SK-N-SH treated with all-trans-retinoic acid at 6 μM for 48 hours (cell line): ENCODE measurements at regions not wholly inside any gene's neighbourhood (a gene's known extent, or its start where the extent isn't known, plus 50 kb on each side); places are given as distances from the start of the nearest gene placed in this dataset.

Source experiments
- ATAC-seq: fragments of 200-7000 bp; cut with Tn5 transposase; 3 replicates; pipeline ENCODE4 v1.9.1; 2020; ENCODE audit warnings: mild to moderate bottlenecking, moderate library complexity
- ARNTL ChIP-seq: fragments of 450-650 bp; formaldehyde crosslinking; IDR thresholded peaks from 2 replicates; pipeline ENCODE4 v1.5.0; 2020; ENCODE audit warnings: low read depth, mild to moderate bottlenecking, moderate library complexity, borderline replicate concordance
- BACH2 ChIP-seq: fragments of 250-450 bp; sonication (Bioruptor Pico); IDR thresholded peaks from 2 replicates; pipeline ENCODE4 v1.9.0; 2021; ENCODE audit warnings: mild to moderate bottlenecking, borderline replicate concordance
- CSDC2 ChIP-seq: fragments of 250-450 bp; sonication (Bioruptor Pico); IDR thresholded peaks from 2 replicates; pipeline ENCODE4 v1.5.0; 2020; ENCODE audit warnings: mild to moderate bottlenecking, moderate library complexity
- ESRRG ChIP-seq: fragments of 250-450 bp; sonication (Bioruptor Pico); IDR thresholded peaks from 2 replicates; pipeline ENCODE4 v1.6.1; 2021; ENCODE audit warnings: mild to moderate bottlenecking
- GLIS3 ChIP-seq: fragments of 250-450 bp; sonication (Bioruptor Pico); IDR thresholded peaks from 2 replicates; pipeline ENCODE4 v1.5.0; 2020; ENCODE audit warnings: mild to moderate bottlenecking, moderate library complexity
- ISL1 ChIP-seq: fragments of 250-450 bp; sonication (Bioruptor Pico); IDR thresholded peaks from 2 replicates; pipeline ENCODE4 v2.1.2; 2022; ENCODE audit warnings: mild to moderate bottlenecking, moderate library complexity
- OSR1 ChIP-seq: fragments of 250-450 bp; sonication (Bioruptor Pico); IDR thresholded peaks from 2 replicates; pipeline ENCODE4 v1.8.0; 2022; ENCODE audit warnings: moderate library complexity, mild to moderate bottlenecking, inconsistent platforms
- PPARA ChIP-seq: fragments of 250-450 bp; sonication (Bioruptor Pico); IDR thresholded peaks from 2 replicates; pipeline ENCODE4 v1.5.0; 2020; ENCODE audit warnings: mild to moderate bottlenecking, borderline replicate concordance
- RARB ChIP-seq: fragments of 250-450 bp; sonication (Bioruptor Pico); IDR thresholded peaks from 2 replicates; pipeline ENCODE4 v1.8.0; 2021; ENCODE audit warnings: mild to moderate bottlenecking, moderate library complexity
- SNAI2 ChIP-seq: fragments of 250-450 bp; sonication (Bioruptor Pico); IDR thresholded peaks from 2 replicates; pipeline ENCODE4 v1.5.0; 2020; ENCODE audit warnings: mild to moderate bottlenecking, moderate library complexity
- TCF4 ChIP-seq: fragments of 250-450 bp; sonication (Bioruptor Pico); IDR thresholded peaks from 2 replicates; pipeline ENCODE4 v1.8.0; 2021; ENCODE audit warnings: mild to moderate bottlenecking, moderate library complexity, borderline replicate concordance
- TOX ChIP-seq: fragments of 250-450 bp; sonication (Bioruptor Pico); IDR thresholded peaks from 2 replicates; pipeline ENCODE4 v1.8.0; 2021; ENCODE audit warnings: mild to moderate bottlenecking, moderate library complexity, borderline replicate concordance
- ZC3H10 ChIP-seq: fragments of 250-450 bp; sonication (Bioruptor Pico); IDR thresholded peaks from 2 replicates; pipeline ENCODE4 v1.5.1; 2021; ENCODE audit warnings: mild to moderate bottlenecking, moderate library complexity
- ZNF565 ChIP-seq: fragments of 450-650 bp; formaldehyde crosslinking; conservative IDR thresholded peaks from 2 replicates; pipeline ENCODE4 v1.5.0; 2020; ENCODE audit warnings: low read depth, mild to moderate bottlenecking, moderate library complexity
- ZNF70 ChIP-seq: fragments of 450-650 bp; formaldehyde crosslinking; IDR thresholded peaks from 2 replicates; pipeline ENCODE4 v1.5.0; 2020; ENCODE audit warnings: mild to moderate bottlenecking, moderate library complexity
- ZNF8 ChIP-seq: fragments of 450-650 bp; formaldehyde crosslinking; IDR thresholded peaks from 2 replicates; pipeline ENCODE4 v1.5.0; 2020; ENCODE audit warnings: mild to moderate bottlenecking, moderate library complexity
- TF ChIP-seq, protein P1 (sequence below): fragments of 250-450 bp; sonication (Bioruptor Pico); IDR thresholded peaks from 2 replicates; pipeline ENCODE4 v1.8.0; 2021; ENCODE audit warnings: low read depth, mild to moderate bottlenecking, moderate library complexity, borderline replicate concordance
- TF ChIP-seq, protein P2 (sequence below): fragments of 250-450 bp; sonication (Bioruptor Pico); IDR thresholded peaks from 2 replicates; pipeline ENCODE4 v1.5.0; 2020; ENCODE audit warnings: mild to moderate bottlenecking, moderate library complexity
- TF ChIP-seq, protein P3 (sequence below): fragments of 250-450 bp; sonication (Bioruptor Pico); IDR thresholded peaks from 2 replicates; pipeline ENCODE4 v1.8.0; 2020; ENCODE audit warnings: mild to moderate bottlenecking, moderate library complexity, borderline replicate concordance
- TF ChIP-seq, protein P4 (sequence below): fragments of 250-450 bp; sonication (Bioruptor Pico); IDR thresholded peaks from 2 replicates; pipeline ENCODE4 v1.5.1; 2020; ENCODE audit warnings: low read depth, mild to moderate bottlenecking, moderate library complexity

DNA sequence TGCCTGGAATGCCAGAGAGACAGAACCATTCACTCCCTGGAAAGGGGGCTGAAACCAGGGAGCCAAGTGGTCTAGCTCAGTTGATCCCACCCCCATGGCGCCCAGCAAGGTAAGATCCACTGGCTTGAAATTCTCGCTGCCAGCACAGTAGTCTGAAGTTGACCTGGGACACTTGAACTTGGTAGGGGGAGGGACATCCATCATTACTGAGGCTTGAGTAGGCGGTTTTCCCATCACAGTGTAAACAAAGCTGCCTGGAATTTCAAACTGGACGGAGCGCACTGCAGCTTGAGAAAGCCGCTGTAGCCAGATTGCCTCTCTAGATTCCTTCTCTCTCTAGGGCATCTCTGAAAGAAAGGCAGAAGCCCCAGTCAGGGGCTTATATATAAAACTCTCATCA, 310.7 kb upstream of the DPPA4 start:
- no peak for TF ChIP-seq CSDC2 (CRISPR knock-in tag)
- TF ChIP-seq, protein P1, sequence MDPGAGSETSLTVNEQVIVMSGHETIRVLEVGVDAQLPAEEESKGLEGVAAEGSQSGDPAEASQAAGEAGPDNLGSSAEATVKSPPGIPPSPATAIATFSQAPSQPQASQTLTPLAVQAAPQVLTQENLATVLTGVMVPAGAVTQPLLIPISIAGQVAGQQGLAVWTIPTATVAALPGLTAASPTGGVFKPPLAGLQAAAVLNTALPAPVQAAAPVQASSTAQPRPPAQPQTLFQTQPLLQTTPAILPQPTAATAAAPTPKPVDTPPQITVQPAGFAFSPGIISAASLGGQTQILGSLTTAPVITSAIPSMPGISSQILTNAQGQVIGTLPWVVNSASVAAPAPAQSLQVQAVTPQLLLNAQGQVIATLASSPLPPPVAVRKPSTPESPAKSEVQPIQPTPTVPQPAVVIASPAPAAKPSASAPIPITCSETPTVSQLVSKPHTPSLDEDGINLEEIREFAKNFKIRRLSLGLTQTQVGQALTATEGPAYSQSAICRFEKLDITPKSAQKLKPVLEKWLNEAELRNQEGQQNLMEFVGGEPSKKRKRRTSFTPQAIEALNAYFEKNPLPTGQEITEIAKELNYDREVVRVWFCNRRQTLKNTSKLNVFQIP (CRISPR knock-in tag) = no peak
- TF ChIP-seq, protein P2, sequence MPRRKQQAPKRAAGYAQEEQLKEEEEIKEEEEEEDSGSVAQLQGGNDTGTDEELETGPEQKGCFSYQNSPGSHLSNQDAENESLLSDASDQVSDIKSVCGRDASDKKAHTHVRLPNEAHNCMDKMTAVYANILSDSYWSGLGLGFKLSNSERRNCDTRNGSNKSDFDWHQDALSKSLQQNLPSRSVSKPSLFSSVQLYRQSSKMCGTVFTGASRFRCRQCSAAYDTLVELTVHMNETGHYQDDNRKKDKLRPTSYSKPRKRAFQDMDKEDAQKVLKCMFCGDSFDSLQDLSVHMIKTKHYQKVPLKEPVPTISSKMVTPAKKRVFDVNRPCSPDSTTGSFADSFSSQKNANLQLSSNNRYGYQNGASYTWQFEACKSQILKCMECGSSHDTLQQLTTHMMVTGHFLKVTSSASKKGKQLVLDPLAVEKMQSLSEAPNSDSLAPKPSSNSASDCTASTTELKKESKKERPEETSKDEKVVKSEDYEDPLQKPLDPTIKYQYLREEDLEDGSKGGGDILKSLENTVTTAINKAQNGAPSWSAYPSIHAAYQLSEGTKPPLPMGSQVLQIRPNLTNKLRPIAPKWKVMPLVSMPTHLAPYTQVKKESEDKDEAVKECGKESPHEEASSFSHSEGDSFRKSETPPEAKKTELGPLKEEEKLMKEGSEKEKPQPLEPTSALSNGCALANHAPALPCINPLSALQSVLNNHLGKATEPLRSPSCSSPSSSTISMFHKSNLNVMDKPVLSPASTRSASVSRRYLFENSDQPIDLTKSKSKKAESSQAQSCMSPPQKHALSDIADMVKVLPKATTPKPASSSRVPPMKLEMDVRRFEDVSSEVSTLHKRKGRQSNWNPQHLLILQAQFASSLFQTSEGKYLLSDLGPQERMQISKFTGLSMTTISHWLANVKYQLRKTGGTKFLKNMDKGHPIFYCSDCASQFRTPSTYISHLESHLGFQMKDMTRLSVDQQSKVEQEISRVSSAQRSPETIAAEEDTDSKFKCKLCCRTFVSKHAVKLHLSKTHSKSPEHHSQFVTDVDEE (CRISPR knock-in tag) = no peak
- TF ChIP-seq TOX = no peak
- no peak for TF ChIP-seq SNAI2 (CRISPR knock-in tag)
- no peak for TF ChIP-seq ZNF565
- TF ChIP-seq, protein P3, sequence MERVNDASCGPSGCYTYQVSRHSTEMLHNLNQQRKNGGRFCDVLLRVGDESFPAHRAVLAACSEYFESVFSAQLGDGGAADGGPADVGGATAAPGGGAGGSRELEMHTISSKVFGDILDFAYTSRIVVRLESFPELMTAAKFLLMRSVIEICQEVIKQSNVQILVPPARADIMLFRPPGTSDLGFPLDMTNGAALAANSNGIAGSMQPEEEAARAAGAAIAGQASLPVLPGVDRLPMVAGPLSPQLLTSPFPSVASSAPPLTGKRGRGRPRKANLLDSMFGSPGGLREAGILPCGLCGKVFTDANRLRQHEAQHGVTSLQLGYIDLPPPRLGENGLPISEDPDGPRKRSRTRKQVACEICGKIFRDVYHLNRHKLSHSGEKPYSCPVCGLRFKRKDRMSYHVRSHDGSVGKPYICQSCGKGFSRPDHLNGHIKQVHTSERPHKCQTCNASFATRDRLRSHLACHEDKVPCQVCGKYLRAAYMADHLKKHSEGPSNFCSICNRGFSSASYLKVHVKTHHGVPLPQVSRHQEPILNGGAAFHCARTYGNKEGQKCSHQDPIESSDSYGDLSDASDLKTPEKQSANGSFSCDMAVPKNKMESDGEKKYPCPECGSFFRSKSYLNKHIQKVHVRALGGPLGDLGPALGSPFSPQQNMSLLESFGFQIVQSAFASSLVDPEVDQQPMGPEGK = no peak
- TF ChIP-seq ZNF70 (CRISPR knock-in tag) = no peak
- no peak for TF ChIP-seq GLIS3
- TF ChIP-seq BACH2 = no peak
- no peak for TF ChIP-seq ZC3H10 (CRISPR knock-in tag)
- no peak for TF ChIP-seq TCF4 (CRISPR knock-in tag)
- TF ChIP-seq ARNTL (CRISPR knock-in tag) = no peak
- no peak for TF ChIP-seq ESRRG (CRISPR knock-in tag)
- no peak for TF ChIP-seq PPARA (CRISPR knock-in tag)
- TF ChIP-seq OSR1 (CRISPR knock-in tag) = no peak
- no peak for TF ChIP-seq ZNF8 (CRISPR knock-in tag)
- TF ChIP-seq RARB (CRISPR knock-in tag) = no peak
- no peak for ATAC-seq

DNA sequence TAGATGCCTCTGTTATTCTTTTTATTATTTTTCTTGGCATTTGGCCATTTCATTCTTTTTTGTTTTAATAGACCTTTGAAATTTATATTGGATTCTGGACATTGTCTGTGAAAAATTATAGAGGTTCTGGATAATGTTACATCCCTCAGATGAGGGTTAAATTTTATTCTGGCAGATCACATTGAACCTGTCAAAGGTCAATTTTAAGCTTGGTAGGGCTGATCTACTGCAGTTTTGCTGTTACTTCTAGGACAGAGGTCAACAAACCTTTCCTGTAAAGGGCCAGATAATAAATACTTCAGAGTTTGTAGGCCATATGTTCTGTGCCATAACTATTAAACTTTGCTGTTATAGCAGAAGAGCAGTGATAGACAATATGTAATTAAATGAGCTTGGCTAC, 318.9 kb upstream of the DPPA4 start:
- no peak; the same call in 2 of the 3 replicates for ATAC-seq
- no peak for TF ChIP-seq PPARA (CRISPR knock-in tag)
- no peak for TF ChIP-seq BACH2
- no peak for TF ChIP-seq ZNF8 (CRISPR knock-in tag)
- no peak for TF ChIP-seq ZNF565
- TF ChIP-seq ISL1 = no peak
- no peak for TF ChIP-seq GLIS3
- TF ChIP-seq, protein P1 (CRISPR knock-in tag) = no peak
- TF ChIP-seq ESRRG (CRISPR knock-in tag) = no peak
- no peak for TF ChIP-seq ZC3H10 (CRISPR knock-in tag)
- TF ChIP-seq SNAI2 (CRISPR knock-in tag) = no peak
- TF ChIP-seq ARNTL (CRISPR knock-in tag) = no peak
- TF ChIP-seq, protein P2 (CRISPR knock-in tag) = no peak

DNA sequence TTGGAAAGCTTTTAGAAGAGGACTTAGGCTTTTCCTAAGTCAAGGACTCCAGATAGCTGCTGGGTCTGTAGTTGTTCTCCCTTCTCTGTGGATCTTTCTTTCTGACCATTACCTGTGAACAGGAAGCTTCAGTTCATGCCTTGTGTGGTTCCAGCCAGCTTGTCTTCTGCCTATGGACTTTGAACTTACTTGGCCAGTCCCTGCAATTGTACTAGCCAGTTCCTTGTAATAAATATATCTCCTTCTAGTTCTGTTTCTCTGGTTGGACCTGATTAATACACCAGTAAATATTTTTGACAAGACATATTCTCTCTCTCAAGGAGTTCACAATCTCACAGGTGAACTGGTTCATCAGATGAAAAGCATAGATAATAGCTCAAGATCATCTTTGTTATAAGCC, 341.3 kb upstream of the DPPA4 start:
- no peak for ATAC-seq
- TF ChIP-seq RARB (CRISPR knock-in tag) (no peak), ESRRG (CRISPR knock-in tag) (no peak), CSDC2 (CRISPR knock-in tag) (no peak), TCF4 (CRISPR knock-in tag) (no peak), GLIS3 (no peak), PPARA (CRISPR knock-in tag) (no peak), SNAI2 (CRISPR knock-in tag) (no peak), ZC3H10 (CRISPR knock-in tag) (no peak), ISL1 (no peak), ZNF70 (CRISPR knock-in tag) (no peak), ZNF565 (no peak)
- TF ChIP-seq, protein P1 (CRISPR knock-in tag) = no peak
- TF ChIP-seq, protein P4, sequence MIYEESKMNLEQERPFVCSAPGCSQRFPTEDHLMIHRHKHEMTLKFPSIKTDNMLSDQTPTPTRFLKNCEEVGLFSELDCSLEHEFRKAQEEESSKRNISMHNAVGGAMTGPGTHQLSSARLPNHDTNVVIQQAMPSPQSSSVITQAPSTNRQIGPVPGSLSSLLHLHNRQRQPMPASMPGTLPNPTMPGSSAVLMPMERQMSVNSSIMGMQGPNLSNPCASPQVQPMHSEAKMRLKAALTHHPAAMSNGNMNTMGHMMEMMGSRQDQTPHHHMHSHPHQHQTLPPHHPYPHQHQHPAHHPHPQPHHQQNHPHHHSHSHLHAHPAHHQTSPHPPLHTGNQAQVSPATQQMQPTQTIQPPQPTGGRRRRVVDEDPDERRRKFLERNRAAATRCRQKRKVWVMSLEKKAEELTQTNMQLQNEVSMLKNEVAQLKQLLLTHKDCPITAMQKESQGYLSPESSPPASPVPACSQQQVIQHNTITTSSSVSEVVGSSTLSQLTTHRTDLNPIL = no peak
- TF ChIP-seq, protein P3 = no peak
